IMR-90 (cell line): ENCODE measurements at regions not wholly inside any gene's neighbourhood (a gene's known extent, or its start where the extent isn't known, plus 50 kb on each side); places are given as distances from the start of the nearest gene placed in this dataset.
"Not testable (repeated sequence)": the region's sequence is repeated elsewhere in the genome, so short reads cannot be mapped to it uniquely, and the experiment has no call there.

Source experiments
- ATAC-seq: fragments of 200-7000 bp; cut with Tn5 transposase; 2 replicates; pipeline ENCODE4 v1.9.1; 2020; ENCODE audit warnings: low read depth, mild to moderate bottlenecking, moderate library complexity
- BruUV-seq: library from RNA; stranded (reverse); fragments of 400-500 nt; replicated peaks from 2 replicates; lab custom pipeline; 2021; lab: Mats Ljungman, UMichigan
- CTCF ChIA-PET: fragments of 300-600 bp; formaldehyde crosslinking; extraction: SDS; loops from one replicate; lab custom pipeline; 2021; ENCODE audit warnings: antibody characterized with exemption; lab: Yijun Ruan, JAX
- POLR2A ChIA-PET: fragments of 300-600 bp; sonication (Branson Sonifier 250); formaldehyde crosslinking; loops from one replicate; lab custom pipeline; 2022; ENCODE audit warnings: antibody characterized with exemption; ENCODE audit not compliant: unreplicated experiment; lab: Charles Lee
- DNase-seq: peaks from one replicate; pipeline ENCODE4 v3.0.0; 2013
- H2AFZ ChIP-seq: replicated peaks from 2 replicates; pipeline ENCODE3; 2013; ENCODE audit warnings: low read length, mild to moderate bottlenecking; ENCODE audit not compliant: poor library complexity
- H2AK5ac ChIP-seq: 2 replicates; pipeline ENCODE4 v1.6.1; 2013; ENCODE audit warnings: low read depth, low read length, inconsistent platforms
- H2AK9ac ChIP-seq: replicated peaks from 2 replicates; pipeline ENCODE3; 2013; ENCODE audit warnings: mild to moderate bottlenecking, low read depth, low read length, moderate library complexity; ENCODE audit not compliant: poor library complexity
- H2BK120ac ChIP-seq: 2 replicates; pipeline ENCODE4 v1.6.1; 2013; ENCODE audit warnings: low read depth, low read length, inconsistent platforms
- H2BK15ac ChIP-seq: 3 replicates; pipeline ENCODE4 v1.6.1; 2013; ENCODE audit warnings: low read depth, low read length, inconsistent platforms
- H2BK20ac ChIP-seq: 2 replicates; pipeline ENCODE4 v1.6.1; 2013; ENCODE audit warnings: low read depth, mild to moderate bottlenecking, inconsistent platforms, low read length, moderate library complexity
- H2BK5ac ChIP-seq: 2 replicates; pipeline ENCODE4 v1.6.1; 2013; ENCODE audit warnings: mild to moderate bottlenecking, low read depth, low read length, inconsistent platforms; ENCODE audit not compliant: poor library complexity, severe bottlenecking
- H3K14ac ChIP-seq: replicated peaks from 2 replicates; pipeline ENCODE4 v1.6.1; 2013; ENCODE audit warnings: low read depth, low read length, inconsistent platforms
- H3K18ac ChIP-seq: 2 replicates; pipeline ENCODE4 v1.6.1; 2013; ENCODE audit warnings: low read depth, low read length, control low read depth
- H3K23ac ChIP-seq: 2 replicates; pipeline ENCODE4 v1.6.1; 2013; ENCODE audit warnings: low read depth, low read length, inconsistent platforms
- H3K27ac ChIP-seq: 2 replicates; pipeline ENCODE4 v1.5.1; 2013; ENCODE audit warnings: mild to moderate bottlenecking, control low read depth, low read length; ENCODE audit not compliant: insufficient read depth
- H3K27me3 ChIP-seq: 2 replicates; pipeline ENCODE4 v1.6.1; 2013; ENCODE audit warnings: low read length; ENCODE audit not compliant: control insufficient read depth, insufficient read depth
- H3K36me3 ChIP-seq: 2 replicates; pipeline ENCODE4 v1.6.1; 2013; ENCODE audit warnings: low read length, mixed read lengths; ENCODE audit not compliant: control insufficient read depth, insufficient read depth
- H3K4ac ChIP-seq: 2 replicates; pipeline ENCODE4 v1.6.1; 2013; ENCODE audit warnings: low read depth, low read length, inconsistent platforms
- H3K4me1 ChIP-seq: 2 replicates; pipeline ENCODE4 v1.6.1; 2013; ENCODE audit warnings: low read length, mixed read lengths; ENCODE audit not compliant: control insufficient read depth, insufficient read depth
- H3K4me2 ChIP-seq: 2 replicates; pipeline ENCODE4 v1.6.1; 2013; ENCODE audit warnings: low read depth, mild to moderate bottlenecking, control low read depth, low read length, moderate library complexity
- H3K4me3 ChIP-seq: 2 replicates; pipeline ENCODE4 v1.5.1; 2013; ENCODE audit warnings: low read depth, mild to moderate bottlenecking, control low read depth, low read length, moderate library complexity; ENCODE audit not compliant: insufficient read depth
- H3K56ac ChIP-seq: 2 replicates; pipeline ENCODE4 v1.6.1; 2013; ENCODE audit warnings: low read length, inconsistent platforms; ENCODE audit not compliant: insufficient read depth; ENCODE audit errors: extremely low read depth
- H3K79me1 ChIP-seq, 2 experiments: 2 replicates each; pipeline ENCODE4 v1.6.1; 2013; ENCODE audit warnings: low read length in 2 of 2, inconsistent platforms in 1 of 2, low read depth in 1 of 2
- H3K9ac ChIP-seq: 2 replicates; pipeline ENCODE4 v1.6.1; 2013; ENCODE audit warnings: low read depth, low read length, control low read depth
- H3K9me1 ChIP-seq: 2 replicates; pipeline ENCODE4 v1.6.1; 2013; ENCODE audit warnings: low read length, inconsistent platforms; ENCODE audit not compliant: insufficient read depth
- H3K9me3 ChIP-seq: 2 replicates; pipeline ENCODE4 v1.6.1; 2013; ENCODE audit warnings: low read length; ENCODE audit not compliant: control insufficient read depth, insufficient read depth
- H4K20me1 ChIP-seq: 2 replicates; pipeline ENCODE4 v1.6.1; 2013; ENCODE audit warnings: low read length, inconsistent platforms; ENCODE audit not compliant: insufficient read depth
- H4K5ac ChIP-seq: 2 replicates; pipeline ENCODE4 v1.6.1; 2013; ENCODE audit warnings: mild to moderate bottlenecking, low read depth, low read length, control low read depth
- H4K8ac ChIP-seq, 2 experiments: 2 replicates each; pipeline ENCODE4 v1.6.1; 2013; ENCODE audit warnings: low read depth in 2 of 2, low read length in 2 of 2, control low read depth in 1 of 2, inconsistent platforms in 1 of 2
- H4K91ac ChIP-seq: 2 replicates; pipeline ENCODE4 v1.6.1; 2013; ENCODE audit warnings: low read depth, low read length, inconsistent platforms; ENCODE audit not compliant: insufficient read depth
- whole genome bisulfite sequencing, 2 experiments: methylation state at CpG; one replicate each; pipeline versions ENCODE4 v1.1.5 to v1.1.7; 2013; ENCODE audit warnings: missing lambda C conversion rate in 2 of 2; ENCODE audit not compliant: insufficient read length in 1 of 2; ENCODE audit errors: extremely low coverage in 2 of 2; 5-methylcytosine and 5-hydroxymethylcytosine counted together
- dilution Hi-C: fragments of 300-500 bp; cut with HindIII; formaldehyde crosslinking; loops from one replicate; pipeline ENCODE4 v1.14.3; 2018; ENCODE audit warnings: low sequenced_read_pairs; ENCODE audit not compliant: unreplicated experiment
- in situ Hi-C: fragments of 300-500 bp; cut with MboI; formaldehyde crosslinking; loops from 3 replicates; pipeline ENCODE4 v1.14.3; 2019; ENCODE audit warnings: low sequenced_read_pairs, inconsistent platforms, mixed read lengths
- intact Hi-C: fragments of 100-400 bp; cut with micrococcal nuclease; formaldehyde crosslinking; loops from 2 replicates; pipeline ENCODE4 v1.10.0; 2022

GRCh38 chr5:92542017-92542416 lies 1039.0 kb downstream of the NR2F1-AS1 start:
- H3K27me3 ChIP-seq, H2AK9ac ChIP-seq, ATAC-seq, BruUV-seq, H3K4me2 ChIP-seq, H3K18ac ChIP-seq, H3K23ac ChIP-seq, H2BK5ac ChIP-seq, intact Hi-C loops, H2BK15ac ChIP-seq, H2AK5ac ChIP-seq, H3K14ac ChIP-seq, H3K4me1 ChIP-seq, DNase-seq, H3K4me3 ChIP-seq, POLR2A ChIA-PET, H4K91ac ChIP-seq, H3K56ac ChIP-seq, H4K20me1 ChIP-seq, H3K79me1 ChIP-seq, H4K8ac ChIP-seq, H3K27ac ChIP-seq, H3K9me3 ChIP-seq, H3K9ac ChIP-seq, H3K9me1 ChIP-seq, H4K5ac ChIP-seq, dilution Hi-C loops, H2AFZ ChIP-seq, H3K4ac ChIP-seq, H3K36me3 ChIP-seq, CTCF ChIA-PET, H2BK120ac ChIP-seq, H2BK20ac ChIP-seq: not testable (repeated sequence)
- no CpG with 5 or more reads among the region's 1 CpG for WGBS, 2 experiments
- in situ Hi-C loops: loop anchor here (10.0 kb wide), 1 partner anchor 1033 kb away; no protein-coding TSS in a partner anchor
